K562 (cell line): ENCODE measurements at regions not wholly inside any gene's neighbourhood (a gene's known extent, or its start where the extent isn't known, plus 50 kb on each side); places are given as distances from the start of the nearest gene placed in this dataset.

ENCODE experiments used
- ATAC-seq: fragments of 200-7000 bp; cut with Tn5 transposase; 3 replicates; pipeline ENCODE4 v1.9.1; 2020; ENCODE audit warnings: moderate library complexity
- BruUV-seq: library from RNA; stranded (reverse); fragments of 400-500 nt; replicated peaks from 2 replicates; lab custom pipeline; 2021; lab: Mats Ljungman, UMichigan
- CTCF ChIA-PET: fragments of 300-600 bp; formaldehyde crosslinking; extraction: SDS; loops from one replicate; lab custom pipeline; 2021; ENCODE audit warnings: low intra/inter-chr PET ratio; lab: Yijun Ruan, JAX
- POLR2A ChIA-PET: fragments of 300-600, 350-650 bp; sonication (Branson Sonifier 250); formaldehyde crosslinking; extraction: SDS; loops from one replicate; lab custom pipeline; 2021; ENCODE audit warnings: antibody characterized with exemption, inconsistent platforms; lab: Yijun Ruan, JAX
- DNase-seq, 4 experiments: peaks; one replicate each; pipeline versions ENCODE4 v3.0.0 to v3.0.0-alpha.2; 2011 to 2018; ENCODE audit warnings: low spot score in 3 of 4, mixed read lengths in 3 of 4; ENCODE audit errors: extremely low read depth in 1 of 4
- FAIRE-seq: peaks from 2 replicates; lab custom pipeline; 2011; peaks lifted over from hg19 to GRCh38; lab: Jason Lieb, UNC
- H2AFZ ChIP-seq: 2 replicates; pipeline ENCODE4 v1.6.0; 2011; ENCODE audit warnings: low read depth, low read length, control low read depth, inconsistent platforms
- H3K27ac ChIP-seq: fragments of 200-600 bp; 3 replicates; pipeline ENCODE4 v1.8.0; 2011; ENCODE audit warnings: low read depth, mild to moderate bottlenecking, control low read depth, inconsistent platforms, low read length, moderate library complexity, mixed read lengths; ENCODE audit errors: extremely low read depth
- H3K27me3 ChIP-seq, 2 experiments: fragments of 300-600 bp in 1 of 2; 2 replicates in 1 of 2; 3 replicates in 1 of 2; pipeline versions ENCODE4 v1.6.0 to v1.8.0; 2011; ENCODE audit warnings: inconsistent platforms in 2 of 2, low read length in 2 of 2, mild to moderate bottlenecking in 1 of 2, mixed read lengths in 1 of 2, moderate library complexity in 1 of 2; ENCODE audit not compliant: control insufficient read depth in 2 of 2, insufficient read depth in 2 of 2
- H3K36me3 ChIP-seq: fragments of 300-600 bp; 3 replicates; pipeline ENCODE4 v1.8.0; 2011; ENCODE audit warnings: mild to moderate bottlenecking, low read length, inconsistent platforms; ENCODE audit not compliant: control insufficient read depth, insufficient read depth
- H3K4me1 ChIP-seq, 2 experiments: fragments of 200-600 bp in 1 of 2; replicated peaks in 1 of 2; 2 replicates in 1 of 2; 3 replicates in 1 of 2; pipeline versions ENCODE4 v1.5.1 to v1.8.0; 2011; ENCODE audit warnings: inconsistent platforms in 2 of 2, low read length in 2 of 2, mild to moderate bottlenecking in 1 of 2, mixed read lengths in 1 of 2, moderate library complexity in 1 of 2; ENCODE audit not compliant: control insufficient read depth in 2 of 2, insufficient read depth in 2 of 2
- H3K4me2 ChIP-seq: 2 replicates; pipeline ENCODE4 v1.6.1; 2011; ENCODE audit warnings: low read length, control low read depth, inconsistent platforms, mixed read lengths; ENCODE audit not compliant: insufficient read depth
- H3K4me3 ChIP-seq: fragments of 200-600 bp; sonication (generic), shearing (Covaris generic); 2 replicates; pipeline ENCODE4 v1.5.1; 2016; ENCODE audit warnings: control low read depth, inconsistent platforms
- H3K79me2 ChIP-seq: fragments of 200-600 bp; 3 replicates; pipeline ENCODE4 v1.8.0; 2011; ENCODE audit warnings: low read length, inconsistent platforms; ENCODE audit not compliant: control insufficient read depth, insufficient read depth
- H3K9ac ChIP-seq, 2 experiments: 2 replicates each; pipeline versions ENCODE4 v1.6.0 to v1.6.1; 2011; ENCODE audit warnings: low read depth in 2 of 2, low read length in 2 of 2, control low read depth in 1 of 2, inconsistent platforms in 1 of 2, mild to moderate bottlenecking in 1 of 2, mixed read lengths in 1 of 2; ENCODE audit not compliant: insufficient read depth in 1 of 2
- H3K9me1 ChIP-seq: one replicate; pipeline ENCODE4 v1.6.0; 2011; ENCODE audit warnings: inconsistent platforms, mild to moderate bottlenecking, low read length, moderate library complexity; ENCODE audit not compliant: control insufficient read depth, insufficient read depth
- H3K9me3 ChIP-seq: replicated peaks from 2 replicates; pipeline ENCODE4 v1.5.1; 2011; ENCODE audit warnings: low read depth, low read length, inconsistent platforms; ENCODE audit not compliant: control insufficient read depth, insufficient read depth
- H4K20me1 ChIP-seq: replicated peaks from 2 replicates; pipeline ENCODE4 v1.6.1; 2011; ENCODE audit warnings: low read length, inconsistent platforms, mixed read lengths; ENCODE audit not compliant: control insufficient read depth, insufficient read depth
- BRCA1 ChIP-seq, 2 experiments: fragments of 450-650 bp in 1 of 2; sonication (generic) in 1 of 2; formaldehyde crosslinking in 1 of 2; IDR thresholded peaks; 2 replicates each; pipeline versions ENCODE4 v1.5.0 to v1.6.1; 2017 to 2020; ENCODE audit warnings: mild to moderate bottlenecking in 1 of 2, missing genetic modification reagents in 1 of 2
- HNRNPK ChIP-seq: fragments of 200-400 bp; formaldehyde crosslinking; IDR thresholded peaks from one replicate; pipeline ENCODE4 v1.6.1; 2018; ENCODE audit warnings: mild to moderate bottlenecking, low read depth, low read length; ENCODE audit not compliant: poor library complexity, severe bottlenecking
- OTX1 ChIP-seq: fragments of 450-650 bp; formaldehyde crosslinking; IDR thresholded peaks from 2 replicates; pipeline ENCODE4 v1.4.0; 2022; ENCODE audit warnings: mild to moderate bottlenecking
- PCBP2 ChIP-seq: fragments of 200-400 bp; formaldehyde crosslinking; IDR thresholded peaks from 2 replicates; pipeline ENCODE4 v1.6.1; 2018; ENCODE audit warnings: low read length, low read depth, mild to moderate bottlenecking, moderate library complexity; ENCODE audit not compliant: poor library complexity, severe bottlenecking
- PRPF4 ChIP-seq: fragments of 200-400 bp; formaldehyde crosslinking; IDR thresholded peaks from one replicate; pipeline ENCODE4 v1.6.1; 2017; ENCODE audit warnings: low read length, low read depth, mild to moderate bottlenecking; ENCODE audit not compliant: insufficient read depth, poor library complexity, severe bottlenecking
- RERE ChIP-seq: sonication (generic); formaldehyde crosslinking; IDR thresholded peaks from 2 replicates; pipeline ENCODE4 v1.8.0; 2023; ENCODE audit warnings: missing genetic modification reagents, mild to moderate bottlenecking, borderline replicate concordance
- WGBS: fragments of 100-300 bp; shearing (Covaris generic); methylation state at CpG from one replicate; pipeline ENCODE4 v1.1.6; 2016; ENCODE audit warnings: low coverage, mixed read lengths; ENCODE audit not compliant: insufficient coverage; ENCODE audit errors: missing lambda C conversion rate; 5-methylcytosine and 5-hydroxymethylcytosine counted together
- in situ Hi-C: fragments of 300-500 bp; cut with MboI; formaldehyde crosslinking; loops from 4 replicates; pipeline ENCODE4 v1.15.0; 2018; ENCODE audit warnings: inconsistent platforms, mixed read lengths
- intact Hi-C: fragments of 100-400 bp; cut with micrococcal nuclease; formaldehyde crosslinking; loops from 2 replicates; pipeline ENCODE4 v1.14.2; 2022

- TF ChIP-seq PRPF4 = no peak
- TF ChIP-seq OTX1 = no peak
- no peak for TF ChIP-seq RERE (CRISPR knock-in tag)
Observed at GRCh38 chr3:178139116-178139515, 397.1 kb upstream of the KCNMB2 start (continued).

- CTCF ChIA-PET = no interaction called here
- ATAC-seq = no peak
- in situ Hi-C loops = no loop called here
- no peak for TF ChIP-seq BRCA1 (IDR thresholded peaks at IDR 0.05)
- no peak for TF ChIP-seq BRCA1 (CRISPR knock-in tag; IDR thresholded peaks at IDR 0.05)
- TF ChIP-seq PCBP2 = peak; percentile 92
- TF ChIP-seq HNRNPK = peak; percentile 92
Observed at GRCh38 chr3:178140531-178141304, 395.5 kb upstream of the KCNMB2 start.

More at GRCh38 chr3:178140531-178141304, 395.5 kb upstream of the KCNMB2 start:
- Histone ChIP-seq H3K9me3 (no peaks in the 10 kb centered on the region), H3K9me1 (no peaks in the 10 kb centered on the region), H3K4me3 (no peak overlapping the region), H3K4me1 (no peaks in the 10 kb centered on the region), H3K4me2 (no peak overlapping the region), H3K79me2 (no peaks in the 10 kb centered on the region), H3K27ac (no peak overlapping the region), H2AFZ (peak overlapping the region; percentile 21; the same call in 1 of the 2 replicates), H3K9ac (no peak overlapping the region), H4K20me1 (no peaks in the 10 kb centered on the region), H3K36me3 (no peaks in the 10 kb centered on the region), H3K27me3 (no peaks in the 10 kb centered on the region)
- FAIRE-seq = no peak
- no TSS peak for BruUV-seq
- DNase-seq = no peak
- POLR2A ChIA-PET = no interaction called here
- intact Hi-C loops = no loop called here
- 45% methylated on average over 3 of the region's 4 CpGs for WGBS
